Caco-2 (cell line): ENCODE measurements at regions not wholly inside any gene's neighbourhood (a gene's known extent, or its start where the extent isn't known, plus 50 kb on each side); places are given as distances from the start of the nearest gene placed in this dataset.

Experiments used
- BruUV-seq: library from RNA; stranded (reverse); fragments of 400-500 nt; replicated peaks from 2 replicates; lab custom pipeline; 2021; lab: Mats Ljungman, UMichigan
- CTCF ChIA-PET: fragments of 300-600 bp; sonication (Branson Sonifier 250); formaldehyde crosslinking; loops from one replicate; lab custom pipeline; 2022; ENCODE audit warnings: antibody characterized with exemption; lab: Charles Lee
- POLR2A ChIA-PET: fragments of 300-600 bp; sonication (Branson Sonifier 250); formaldehyde crosslinking; loops from one replicate; lab custom pipeline; 2022; ENCODE audit warnings: antibody characterized with exemption; lab: Charles Lee
- DNase-seq, 2 experiments: peaks; one replicate each; pipeline versions ENCODE4 v3.0.0 to v3.0.0-alpha.2; 2020 to 2022
- H3K27me3 ChIP-seq: replicated peaks from 2 replicates; pipeline ENCODE4 v1.6.0; 2011; ENCODE audit warnings: low read length; ENCODE audit not compliant: control insufficient read depth, insufficient read depth
- H3K36me3 ChIP-seq: 2 replicates; pipeline ENCODE4 v1.5.1; 2011; ENCODE audit warnings: low read length; ENCODE audit not compliant: control insufficient read depth, insufficient read depth
- H3K4me1 ChIP-seq: fragments of 250-450 bp; sonication (Bioruptor Pico); 2 replicates; pipeline ENCODE4 v1.5.1; 2020; ENCODE audit warnings: mild to moderate bottlenecking
- H3K4me3 ChIP-seq: 2 replicates; pipeline ENCODE4 v1.5.1; 2011; ENCODE audit warnings: low read depth, mild to moderate bottlenecking, control low read depth, low read length
- H3K9me3 ChIP-seq: fragments of 250-450 bp; sonication (Bioruptor Pico); 2 replicates; pipeline ENCODE4 v1.5.1; 2020; ENCODE audit warnings: mild to moderate bottlenecking, moderate library complexity
- H3K27ac Mint-ChIP-seq: one replicate; pipeline ENCODE4 v1.8.0; 2022; ENCODE audit warnings: mixed read lengths; ENCODE audit not compliant: unreplicated experiment
- H3K27me3 Mint-ChIP-seq: one replicate; pipeline ENCODE4 v1.8.0; 2022; ENCODE audit warnings: mixed read lengths; ENCODE audit not compliant: insufficient read depth, unreplicated experiment
- H3K36me3 Mint-ChIP-seq: one replicate; pipeline ENCODE4 v1.8.0; 2022; ENCODE audit warnings: mild to moderate bottlenecking, mixed read lengths; ENCODE audit not compliant: insufficient read depth, unreplicated experiment
- H3K4me1 Mint-ChIP-seq: one replicate; pipeline ENCODE4 v1.8.0; 2022; ENCODE audit warnings: low read depth, mixed read lengths; ENCODE audit not compliant: unreplicated experiment
- H3K4me3 Mint-ChIP-seq: one replicate; pipeline ENCODE4 v1.8.0; 2022; ENCODE audit warnings: mild to moderate bottlenecking, moderate library complexity, mixed read lengths; ENCODE audit not compliant: unreplicated experiment
- H3K9me3 Mint-ChIP-seq: one replicate; pipeline ENCODE4 v1.8.0; 2022; ENCODE audit warnings: mixed read lengths; ENCODE audit not compliant: unreplicated experiment
- intact Hi-C: fragments of 100-400 bp; cut with micrococcal nuclease; formaldehyde crosslinking; loops from one replicate; pipeline ENCODE4 v1.10.0; 2022; ENCODE audit not compliant: unreplicated experiment
- TF ChIP-seq, protein P1 (sequence below), 2 experiments: fragments of 200-600 bp in 1 of 2; IDR thresholded peaks; 1 replicate in 1 of 2; 2 replicates in 1 of 2; pipeline versions ENCODE4 v1.5.1 to v1.8.0; 2011 to 2022; ENCODE audit warnings: antibody characterized with exemption in 1 of 2, control low read depth in 1 of 2, inconsistent platforms in 1 of 2, low read depth in 1 of 2, low read length in 1 of 2, mild to moderate bottlenecking in 1 of 2, moderate library complexity in 1 of 2; ENCODE audit not compliant: insufficient read depth in 1 of 2, severe bottlenecking in 1 of 2, unreplicated experiment in 1 of 2

- ChIA-PET POLR2A (no interaction called here), CTCF (no interaction called here)
- Mint-ChIP-seq H3K4me3 (no peak overlapping the region), H3K27me3 (no peaks in the 10 kb centered on the region), H3K4me1 (no peaks in the 10 kb centered on the region), H3K27ac (no peak overlapping the region), H3K36me3 (no peaks in the 10 kb centered on the region), H3K9me3 (no peaks in the 10 kb centered on the region)
- no peaks in the 10 kb centered on the region for H3K9me3 ChIP-seq
- H3K4me1 ChIP-seq, result no peaks in the 10 kb centered on the region
- TF ChIP-seq, protein P1, sequence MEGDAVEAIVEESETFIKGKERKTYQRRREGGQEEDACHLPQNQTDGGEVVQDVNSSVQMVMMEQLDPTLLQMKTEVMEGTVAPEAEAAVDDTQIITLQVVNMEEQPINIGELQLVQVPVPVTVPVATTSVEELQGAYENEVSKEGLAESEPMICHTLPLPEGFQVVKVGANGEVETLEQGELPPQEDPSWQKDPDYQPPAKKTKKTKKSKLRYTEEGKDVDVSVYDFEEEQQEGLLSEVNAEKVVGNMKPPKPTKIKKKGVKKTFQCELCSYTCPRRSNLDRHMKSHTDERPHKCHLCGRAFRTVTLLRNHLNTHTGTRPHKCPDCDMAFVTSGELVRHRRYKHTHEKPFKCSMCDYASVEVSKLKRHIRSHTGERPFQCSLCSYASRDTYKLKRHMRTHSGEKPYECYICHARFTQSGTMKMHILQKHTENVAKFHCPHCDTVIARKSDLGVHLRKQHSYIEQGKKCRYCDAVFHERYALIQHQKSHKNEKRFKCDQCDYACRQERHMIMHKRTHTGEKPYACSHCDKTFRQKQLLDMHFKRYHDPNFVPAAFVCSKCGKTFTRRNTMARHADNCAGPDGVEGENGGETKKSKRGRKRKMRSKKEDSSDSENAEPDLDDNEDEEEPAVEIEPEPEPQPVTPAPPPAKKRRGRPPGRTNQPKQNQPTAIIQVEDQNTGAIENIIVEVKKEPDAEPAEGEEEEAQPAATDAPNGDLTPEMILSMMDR (IDR thresholded peaks at IDR 0.05; ENCODE audit: insufficient read depth in 1 of 2, low read depth in 1 of 2, low read length in 1 of 2, severe bottlenecking in 1 of 2, unreplicated experiment in 1 of 2), result no peak
- H3K36me3 ChIP-seq, result no peaks in the 10 kb centered on the region
- intact Hi-C loops, result no loop called here
- no peak for DNase-seq
- H3K27me3 ChIP-seq, result no peaks in the 10 kb centered on the region
- BruUV-seq, result no TSS peak
- no peak overlapping the region for H3K4me3 ChIP-seq
These were observed 364.0 kb downstream of the OLFM3 start for GRCh38 chr1:101632548-101633272.

GRCh38 chr1:101645810-101646209 is 350.9 kb downstream of the OLFM3 start:
- H3K9me3 ChIP-seq, result no peaks in the 10 kb centered on the region
- H3K27me3 ChIP-seq, result no peaks in the 10 kb centered on the region
- Mint-ChIP-seq H3K27me3 (no peaks in the 10 kb centered on the region), H3K4me3 (no peak overlapping the region), H3K9me3 (no peaks in the 10 kb centered on the region), H3K4me1 (no peaks in the 10 kb centered on the region), H3K27ac (no peak overlapping the region), H3K36me3 (no peaks in the 10 kb centered on the region)
- ChIA-PET CTCF (no interaction called here), POLR2A (no interaction called here)
- no peak overlapping the region for H3K4me3 ChIP-seq
- BruUV-seq, result no TSS peak
- TF ChIP-seq, protein P1 (IDR thresholded peaks at IDR 0.05; ENCODE audit: insufficient read depth in 1 of 2, low read depth in 1 of 2, low read length in 1 of 2, severe bottlenecking in 1 of 2, unreplicated experiment in 1 of 2), result no peak
- intact Hi-C loops, result no loop called here
- H3K4me1 ChIP-seq, result no peaks in the 10 kb centered on the region
- no peaks in the 10 kb centered on the region for H3K36me3 ChIP-seq
- no peak for DNase-seq

DNA sequence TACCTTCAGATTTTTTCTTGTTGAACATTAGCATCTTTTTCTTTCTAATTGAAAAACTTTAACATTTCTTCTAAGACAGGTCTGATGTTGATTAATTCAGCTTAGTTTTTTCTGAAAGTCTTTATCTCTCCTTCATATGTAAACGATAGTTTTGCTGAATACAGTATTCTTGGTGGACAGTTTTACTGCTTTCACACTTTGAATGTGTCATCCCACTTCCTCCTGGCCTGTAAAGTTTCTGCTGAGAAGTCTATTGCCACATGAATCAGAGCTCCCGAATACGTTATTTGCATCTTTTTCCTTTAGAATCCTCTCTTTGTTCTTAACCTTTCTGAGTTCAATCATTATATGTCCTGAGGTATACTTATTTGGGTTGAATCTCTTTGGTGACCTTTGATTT is 344.2 kb downstream of the OLFM3 start:
- H3K27me3 ChIP-seq, result no peaks in the 10 kb centered on the region
- BruUV-seq, result no TSS peak
- H3K4me1 ChIP-seq, result no peaks in the 10 kb centered on the region
- POLR2A ChIA-PET, result no interaction called here
- Mint-ChIP-seq H3K9me3 (no peaks in the 10 kb centered on the region), H3K4me3 (no peak overlapping the region), H3K4me1 (no peaks in the 10 kb centered on the region), H3K27me3 (no peaks in the 10 kb centered on the region), H3K36me3 (no peaks in the 10 kb centered on the region), H3K27ac (no peak overlapping the region)
- H3K36me3 ChIP-seq, result no peaks in the 10 kb centered on the region
- no peak overlapping the region for H3K4me3 ChIP-seq
- CTCF ChIA-PET, result no interaction called here
- no peak for DNase-seq
- TF ChIP-seq, protein P1 (IDR thresholded peaks at IDR 0.05; ENCODE audit: insufficient read depth in 1 of 2, low read depth in 1 of 2, low read length in 1 of 2, severe bottlenecking in 1 of 2, unreplicated experiment in 1 of 2), result no peak
- intact Hi-C loops, result loop anchor here (5.0 kb wide), 1 partner anchor 780 kb away; no protein-coding TSS in a partner anchor
- H3K9me3 ChIP-seq, result no peaks in the 10 kb centered on the region
